CD1c-positive myeloid dendritic cell (primary cell): ENCODE measurements at regions not wholly inside any gene's neighbourhood (a gene's known extent, or its start where the extent isn't known, plus 50 kb on each side); places are given as distances from the start of the nearest gene placed in this dataset.

Experiments
- DNase-seq: peaks from one replicate; pipeline ENCODE4 v3.0.0-alpha.2; 2016; ENCODE audit errors: extremely low spot score

- no peak for DNase-seq
Measured at GRCh38 chr14:62006116-62006731, 244.0 kb downstream of the SNAPC1 start.

GRCh38 chr14:62015243-62015642, 253.0 kb downstream of the SNAPC1 start:
- DNase-seq: no peak

DNA sequence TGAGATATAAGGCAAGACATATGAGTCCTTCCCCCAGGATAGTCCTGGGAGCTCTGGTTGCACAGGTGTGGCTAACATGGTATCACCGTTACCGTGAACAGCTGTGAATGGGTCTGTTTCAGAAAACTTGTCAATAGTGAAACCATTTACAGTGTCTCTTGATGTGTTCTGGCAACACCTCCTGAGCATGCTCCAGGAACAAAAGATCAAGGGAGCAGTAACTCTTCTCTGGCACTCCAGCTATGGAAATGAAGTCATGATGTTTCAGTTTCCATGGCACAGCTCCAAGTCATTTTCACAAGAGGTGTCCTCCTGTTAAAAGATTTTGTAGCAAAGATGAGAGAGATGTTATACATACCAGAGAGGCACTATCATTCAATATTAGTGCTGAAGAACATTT, 253.7 kb downstream of the SNAPC1 start:
- no peak for DNase-seq

GRCh38 chr14:62017651-62018230, 255.5 kb downstream of the SNAPC1 start:
- DNase-seq: no peak

DNA sequence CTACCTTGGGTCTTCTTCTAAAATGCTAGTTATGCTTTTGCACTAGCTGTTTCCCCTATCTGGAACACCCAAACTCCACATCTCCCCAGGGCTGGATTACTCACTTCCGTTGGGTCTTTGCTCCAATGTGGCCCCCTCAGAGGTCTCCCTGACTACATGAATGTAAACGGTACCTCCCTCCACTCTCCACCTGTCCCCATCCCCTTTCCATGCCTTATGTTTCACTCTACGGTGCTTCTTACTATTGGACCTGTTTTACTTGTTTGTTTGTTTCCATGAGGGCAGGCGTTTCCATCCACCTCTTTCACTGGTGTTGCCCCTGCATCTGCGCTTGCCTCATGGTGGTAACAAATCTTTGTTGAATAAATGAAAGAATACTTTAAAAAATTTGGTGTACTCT, 256.4 kb downstream of the SNAPC1 start:
- DNase-seq: no peak

- no peak for DNase-seq
Measured at GRCh38 chr14:62027958-62028357, 265.7 kb downstream of the SNAPC1 start.

- DNase-seq: no peak
Measured at GRCh38 chr14:62029569-62029924, 267.3 kb downstream of the SNAPC1 start.

GRCh38 chr14:62030387-62030786, 268.2 kb downstream of the SNAPC1 start:
- no peak for DNase-seq

DNA sequence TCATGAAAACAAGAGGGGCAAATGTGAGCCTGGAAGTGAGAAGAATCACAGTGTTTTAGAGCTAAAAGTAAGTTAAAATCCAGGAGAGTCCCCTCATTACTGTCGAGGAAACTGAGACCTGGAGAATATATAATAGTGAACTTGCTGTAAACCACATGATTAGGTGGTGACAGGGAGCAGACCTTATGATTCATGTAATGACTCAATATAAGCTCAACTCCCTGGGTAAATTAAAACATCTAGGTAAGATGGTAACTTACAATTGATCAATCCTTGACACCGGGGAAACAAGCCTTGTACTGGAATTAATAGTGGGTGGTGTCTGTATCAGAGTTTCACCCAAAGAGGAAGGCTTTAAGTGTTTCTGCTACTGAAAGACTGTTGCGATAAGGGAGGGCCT, 269.3 kb downstream of the SNAPC1 start:
- no peak for DNase-seq

GRCh38 chr14:62053188-62053587, 291.0 kb downstream of the SNAPC1 start:
- DNase-seq: no peak

DNA sequence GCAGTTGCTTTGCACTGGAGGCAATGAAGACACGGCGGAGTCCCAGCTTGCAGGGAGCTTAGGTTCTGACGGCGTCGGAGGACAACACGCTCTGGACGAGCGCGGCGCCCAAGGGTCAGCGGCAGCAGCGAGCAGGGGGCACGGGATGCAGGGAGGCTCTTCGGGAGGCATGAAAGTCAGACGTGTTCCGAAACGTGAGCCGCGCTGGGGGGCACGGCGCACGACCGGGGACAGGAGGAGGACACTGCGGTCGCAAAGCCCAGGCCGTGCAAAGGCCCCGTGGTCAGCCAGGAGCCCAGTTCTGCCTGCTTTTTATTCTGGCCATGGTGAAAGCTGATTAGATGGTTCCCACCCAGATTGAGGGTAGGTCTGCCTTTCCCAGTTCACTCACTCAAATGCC, 294.6 kb downstream of the SNAPC1 start:
- no peak for DNase-seq

- no peak for DNase-seq
Measured at GRCh38 chr14:62062645-62063044, 300.4 kb downstream of the SNAPC1 start.

- no peak for DNase-seq
Measured at GRCh38 chr14:62064751-62065323, 302.6 kb downstream of the SNAPC1 start.

- no peak for DNase-seq
Measured at GRCh38 chr14:62066304-62066703, 304.1 kb downstream of the SNAPC1 start.

DNA sequence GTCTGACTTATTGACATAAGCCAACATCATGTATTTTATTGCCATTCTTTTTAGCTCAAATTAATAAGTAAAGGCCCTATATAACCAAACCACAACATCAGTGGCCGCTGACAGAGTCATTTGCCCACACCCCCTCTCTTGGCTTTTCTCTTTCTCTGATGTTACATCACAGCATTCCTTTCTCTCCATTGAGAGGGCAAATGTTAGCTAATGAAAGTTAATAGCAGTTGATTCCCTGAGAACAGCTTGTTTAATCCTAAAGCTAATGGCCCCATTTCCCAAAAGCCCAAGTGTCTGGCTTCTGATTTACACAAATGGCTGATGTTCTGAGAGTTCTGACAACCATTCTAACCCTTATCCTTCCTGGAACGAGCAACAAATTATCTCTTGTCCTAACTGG, 308.8 kb downstream of the SNAPC1 start:
- DNase-seq: no peak

DNA sequence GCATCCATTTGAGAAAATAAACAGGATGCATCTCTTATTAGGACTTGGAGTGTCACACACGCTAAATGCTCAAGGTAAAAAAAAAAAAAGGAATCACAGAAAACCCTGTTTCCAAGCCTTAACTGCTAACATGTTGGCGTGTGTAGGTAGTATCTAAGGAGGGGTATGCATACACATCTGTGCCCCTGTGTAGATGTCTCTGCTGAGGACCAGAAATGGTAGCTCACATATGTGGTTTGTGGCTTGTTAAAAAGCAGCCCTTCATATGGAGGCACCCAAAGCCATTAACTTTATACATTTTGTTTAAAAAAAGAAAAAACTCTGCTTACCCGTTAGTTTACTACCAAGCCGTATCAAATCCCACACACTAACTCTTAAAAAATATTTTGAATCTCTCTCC, 314.1 kb downstream of the SNAPC1 start:
- DNase-seq: no peak

DNA sequence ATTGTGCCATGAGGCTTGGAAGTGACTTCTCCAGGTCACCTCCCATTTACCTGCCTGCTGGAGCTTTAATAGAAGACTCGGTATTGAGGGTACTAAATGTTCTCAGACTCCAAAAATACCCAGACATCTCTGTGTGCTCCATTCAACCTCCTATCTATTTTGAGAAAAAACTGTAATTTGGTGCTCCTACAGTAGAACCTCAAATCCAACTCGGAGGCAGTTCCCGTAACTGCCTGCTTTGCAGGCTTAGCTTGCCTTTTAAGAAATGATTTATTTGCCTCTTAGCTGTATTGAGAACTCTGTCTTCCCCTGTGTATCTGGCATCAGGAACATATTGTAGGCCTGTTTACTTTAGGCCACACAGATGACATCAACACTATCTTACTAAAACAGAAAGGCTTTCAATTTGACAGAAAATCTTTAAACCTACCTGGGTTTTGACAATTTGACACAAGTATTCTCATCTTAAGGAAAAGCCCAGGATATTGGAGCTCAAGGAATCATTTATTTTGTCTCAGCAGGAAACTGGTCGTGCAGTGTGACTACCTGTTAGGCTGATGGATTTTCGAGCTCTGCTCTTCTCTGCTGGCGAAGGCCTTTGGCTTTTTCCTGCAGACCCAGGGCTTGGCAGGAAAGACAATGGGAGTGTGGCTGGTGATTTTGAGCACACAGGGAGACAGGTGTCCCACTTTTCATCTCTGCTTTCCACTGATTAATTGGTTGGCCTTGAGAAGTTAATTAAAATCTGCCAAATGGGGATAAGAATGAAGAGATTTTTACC, 314.8 kb downstream of the SNAPC1 start:
- no peak for DNase-seq

- DNase-seq: no peak
Measured at GRCh38 chr14:62077676-62078261, 315.5 kb downstream of the SNAPC1 start.

DNA sequence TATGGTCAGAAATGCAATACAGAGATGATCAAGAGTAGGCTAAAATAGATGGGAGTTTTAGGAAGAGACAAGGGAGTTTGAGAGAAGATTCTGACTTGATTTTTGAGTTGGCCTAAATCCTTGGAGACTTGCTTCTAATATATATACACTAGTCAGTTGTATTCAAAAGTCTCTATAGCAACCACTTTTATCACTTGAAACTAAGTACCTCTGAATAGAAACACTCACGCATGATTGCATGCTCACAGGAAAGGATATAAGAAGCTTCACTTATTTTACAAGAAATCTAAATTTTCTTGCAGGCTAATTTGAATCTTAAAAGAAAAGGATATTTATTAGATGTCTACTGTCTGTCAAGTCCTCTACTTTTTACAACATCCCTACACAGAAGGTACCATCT, 316.8 kb downstream of the SNAPC1 start:
- DNase-seq: no peak

GRCh38 chr14:62081012-62081612, 318.9 kb downstream of the SNAPC1 start:
- no peak for DNase-seq

DNA sequence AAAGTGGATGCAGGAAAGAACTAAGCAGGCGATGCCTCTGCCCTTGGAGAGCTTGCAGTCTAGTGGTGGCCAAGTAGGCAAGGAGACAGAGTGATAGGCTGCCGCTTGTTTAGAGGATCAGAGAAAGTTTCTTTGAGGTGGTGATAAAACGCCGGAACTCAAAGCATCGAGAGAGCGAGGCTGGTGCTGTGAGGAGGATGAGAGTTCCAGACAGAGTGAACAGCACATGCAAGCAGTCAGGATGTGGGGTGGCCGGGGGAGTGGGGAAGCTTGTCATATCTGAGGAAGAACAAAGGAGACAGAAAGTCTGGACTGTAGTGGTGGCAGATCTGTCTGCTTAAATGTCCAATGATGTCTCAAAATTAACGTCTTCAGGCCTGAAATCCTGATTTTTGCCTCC, 319.7 kb downstream of the SNAPC1 start:
- no peak for DNase-seq

DNA sequence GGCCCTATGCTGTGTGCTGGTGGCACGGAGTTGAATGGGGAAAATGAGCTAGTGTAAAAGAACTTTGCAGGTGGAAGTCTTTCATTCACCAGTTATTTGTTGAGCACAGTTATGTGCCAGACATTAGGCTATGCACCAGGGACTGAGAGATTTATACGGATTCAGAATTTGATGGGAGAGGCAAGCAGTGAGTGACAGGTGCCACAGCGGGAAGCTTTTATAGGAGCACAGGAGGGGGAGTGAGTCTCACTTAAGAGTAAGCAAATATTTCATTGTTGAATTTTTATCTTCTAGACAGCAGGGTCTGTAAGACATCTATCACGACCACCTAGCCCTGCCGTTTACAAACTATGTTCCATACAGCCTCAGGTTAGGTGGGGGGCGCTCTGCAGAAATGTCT, 320.6 kb downstream of the SNAPC1 start:
- DNase-seq: no peak
